Vagina (tissue), 2 donors: ENCODE measurements at regions not wholly inside any gene's neighbourhood (a gene's known extent, or its start where the extent isn't known, plus 50 kb on each side); places are given as distances from the start of the nearest gene placed in this dataset.

Experiments
- CTCF ChIP-seq, 3 experiments: fragments of 450-650 bp in 2 of 3; fragments of 200-600 bp in 1 of 3; sonication (generic) in 1 of 3; IDR thresholded peaks; one replicate each; pipeline ENCODE4 v1.5.1; 2017 to 2019; ENCODE audit warnings: antibody characterized with exemption in 3 of 3, mild to moderate bottlenecking in 2 of 3, moderate library complexity in 2 of 3
- POLR2A ChIP-seq, 2 donors: fragments of 450-650 bp; IDR thresholded peaks; one replicate each; pipeline ENCODE4 v1.6.1; 2017; ENCODE audit warnings: antibody characterized with exemption in 2 of 2, mild to moderate bottlenecking in 2 of 2, moderate library complexity in 2 of 2
- POLR2AphosphoS5 ChIP-seq, 2 donors: sonication (generic); formaldehyde crosslinking; IDR thresholded peaks; one replicate each; pipeline ENCODE4 v1.9.0; 2017; ENCODE audit warnings: antibody characterized with exemption in 2 of 2, mild to moderate bottlenecking in 2 of 2, low read depth in 1 of 2; ENCODE audit not compliant: insufficient read depth in 1 of 2

GRCh38 chr9:19683715-19684114, 105.1 kb downstream of the SLC24A2 start:
- TF ChIP-seq POLR2AphosphoS5 (IDR thresholded peaks at IDR 0.05; ENCODE audit: insufficient read depth in 1 of 2, low read depth in 1 of 2) (no peak), CTCF (IDR thresholded peaks at IDR 0.05) (no peak), POLR2A (IDR thresholded peaks at IDR 0.05) (no peak)
